Left ventricle myocardium inferior (tissue), 1 donor: ENCODE measurements at regions not wholly inside any gene's neighbourhood (a gene's known extent, or its start where the extent isn't known, plus 50 kb on each side); places are given as distances from the start of the nearest gene placed in this dataset.

Experiments
- DNase-seq: peaks from one replicate; pipeline ENCODE4 v3.0.0-alpha.2; 2020
- H3K27ac ChIP-seq: fragments of 200-600 bp; replicated peaks from 2 replicates; pipeline ENCODE4 v1.8.0; 2021
- H3K27me3 ChIP-seq: fragments of 200-600 bp; 2 replicates; pipeline ENCODE4 v1.8.0; 2021; ENCODE audit warnings: low read depth
- H3K36me3 ChIP-seq: fragments of 200-600 bp; 2 replicates; pipeline ENCODE4 v1.8.0; 2021
- H3K4me1 ChIP-seq: fragments of 200-600 bp; 2 replicates; pipeline ENCODE4 v1.8.0; 2021
- H3K4me3 ChIP-seq: fragments of 200-600 bp; 2 replicates; pipeline ENCODE4 v1.8.0; 2021; ENCODE audit warnings: mild to moderate bottlenecking, moderate library complexity
- H3K9me3 ChIP-seq: fragments of 200-600 bp; replicated peaks from 2 replicates; pipeline ENCODE4 v1.8.0; 2021
- CTCF ChIP-seq: fragments of 200-600 bp; IDR thresholded peaks from 2 replicates; pipeline ENCODE4 v1.8.0; 2021; ENCODE audit warnings: antibody characterized with exemption, mild to moderate bottlenecking, borderline replicate concordance
- intact Hi-C: fragments of 100-400 bp; cut with micrococcal nuclease; formaldehyde crosslinking; loops from one replicate; pipeline ENCODE4 v1.11.0; 2022
- donor health status: DM: no; HTN: yes; CAD: no; lungs with severe emphysema.

DNA sequence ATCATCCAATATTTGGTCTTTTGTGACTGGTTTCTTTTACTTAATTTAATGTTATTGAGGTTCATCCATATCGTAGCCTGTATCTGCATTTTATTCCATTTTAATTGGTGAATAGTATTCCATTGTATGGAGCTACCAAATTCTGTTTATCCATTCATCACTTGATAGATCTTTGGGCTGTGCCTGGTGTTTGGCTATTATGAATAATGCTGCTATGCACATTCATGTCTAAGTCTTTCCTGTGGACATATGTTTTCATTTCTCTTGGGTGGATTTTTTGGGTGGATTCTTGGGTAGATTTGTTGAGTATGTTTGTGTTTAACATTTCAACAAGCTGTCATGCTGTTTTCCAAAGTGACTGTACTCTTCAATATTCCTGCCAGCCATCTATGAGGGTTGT lies 52.5 kb upstream of the NEDD4L start:
- no peaks in the 10 kb centered on the region for H3K36me3 ChIP-seq

DNA sequence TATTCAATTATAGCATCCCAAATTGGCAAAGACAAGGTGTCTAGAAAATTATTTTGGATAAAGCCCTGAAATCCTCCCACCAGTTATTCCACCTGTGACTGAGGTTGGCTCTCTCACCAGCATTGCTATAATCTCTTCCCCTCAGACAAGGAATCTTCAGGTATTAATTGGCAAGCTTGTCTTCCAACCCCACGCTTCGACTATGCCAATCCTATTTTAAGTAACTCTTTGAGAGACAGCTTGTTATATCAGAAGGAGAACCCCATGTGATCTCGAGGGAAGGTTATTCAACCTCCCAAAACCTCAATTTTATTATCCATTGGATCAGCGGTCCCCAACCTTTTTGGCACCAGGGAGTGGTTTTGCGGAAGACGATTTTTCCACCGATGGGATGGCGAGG lies 54.5 kb upstream of the NEDD4L start:
- DNase-seq: no peak
- no peak overlapping the region for H3K4me3 ChIP-seq
- H3K36me3 ChIP-seq: no peaks in the 10 kb centered on the region
- peaks cover 14% of the 10 kb centered on the region for H3K27me3 ChIP-seq
- TF ChIP-seq CTCF: no peak
- intact Hi-C loops: no loop called here
- no peak overlapping the region for H3K27ac ChIP-seq
- H3K4me1 ChIP-seq: no peaks in the 10 kb centered on the region
- H3K9me3 ChIP-seq: peaks cover 8% of the 10 kb centered on the region

More for the DNA sequence above, 52.5 kb upstream of the NEDD4L start:
- Histone ChIP-seq H3K27me3 (peaks cover 14% of the 10 kb centered on the region), H3K4me1 (no peaks in the 10 kb centered on the region), H3K9me3 (peaks cover 8% of the 10 kb centered on the region), H3K27ac (no peak overlapping the region), H3K4me3 (no peak overlapping the region)
- DNase-seq: no peak
- TF ChIP-seq CTCF: no peak
- intact Hi-C loops: no loop called here

DNA sequence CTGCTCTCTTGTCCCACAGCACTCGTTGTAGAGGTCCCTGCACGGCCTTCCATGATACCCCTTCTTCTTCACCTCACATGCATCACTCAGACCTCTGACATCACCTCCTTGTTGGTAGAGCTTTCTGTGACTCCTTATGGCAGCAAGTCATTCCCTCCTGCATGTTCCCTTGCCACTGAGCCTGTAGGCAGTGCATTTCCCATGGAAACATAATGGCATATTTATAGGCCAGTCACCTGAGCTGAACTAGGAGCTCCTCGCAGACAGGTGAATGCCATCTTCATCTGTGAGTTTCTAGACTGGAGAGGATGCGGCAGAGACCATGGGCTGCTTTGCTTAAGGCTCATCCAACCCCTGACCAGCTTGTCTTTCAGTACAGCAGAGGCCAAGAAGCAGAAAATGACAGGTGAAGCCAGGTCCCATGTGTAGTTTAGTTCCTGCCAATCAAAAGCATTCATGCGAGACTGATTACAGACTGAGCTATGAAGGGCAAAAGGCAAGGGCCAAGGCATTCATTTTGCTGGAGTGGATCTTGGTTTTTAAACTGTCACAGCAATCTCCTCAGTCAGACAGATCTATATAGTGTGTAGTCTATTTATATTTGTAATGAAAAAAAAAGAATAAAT lies 59.4 kb upstream of the NEDD4L start:
- H3K27ac ChIP-seq: no peak overlapping the region
- H3K4me1 ChIP-seq: no peaks in the 10 kb centered on the region
- DNase-seq: no peak
- H3K36me3 ChIP-seq: no peaks in the 10 kb centered on the region
- no peak overlapping the region for H3K4me3 ChIP-seq
- H3K27me3 ChIP-seq: peaks cover 11% of the 10 kb centered on the region
- TF ChIP-seq CTCF: no peak
- intact Hi-C loops: no loop called here
- H3K9me3 ChIP-seq: peaks cover 8% of the 10 kb centered on the region

- no peaks in the 10 kb centered on the region for H3K4me1 ChIP-seq
- H3K27me3 ChIP-seq: peaks cover 11% of the 10 kb centered on the region
- TF ChIP-seq CTCF: no peak
- no peaks in the 10 kb centered on the region for H3K36me3 ChIP-seq
- intact Hi-C loops: no loop called here
- DNase-seq: no peak
- no peak overlapping the region for H3K27ac ChIP-seq
- H3K9me3 ChIP-seq: peaks cover 8% of the 10 kb centered on the region
- H3K4me3 ChIP-seq: no peak overlapping the region
Observed at GRCh38 chr18:57983965-57984364, 60.1 kb upstream of the NEDD4L start.

- Histone ChIP-seq H3K4me1 (no peaks in the 10 kb centered on the region), H3K36me3 (no peaks in the 10 kb centered on the region), H3K9me3 (peaks cover 8% of the 10 kb centered on the region), H3K27me3 (peaks cover 11% of the 10 kb centered on the region), H3K4me3 (no peak overlapping the region), H3K27ac (no peak overlapping the region)
- DNase-seq: no peak
- TF ChIP-seq CTCF: no peak
- intact Hi-C loops: no loop called here
Observed at GRCh38 chr18:57983472-57983871, 60.6 kb upstream of the NEDD4L start.
